ENCODE measurements at regions not wholly inside any gene's neighbourhood (a gene's known extent, or its start where the extent isn't known, plus 50 kb on each side); places are given as distances from the start of the nearest gene placed in this dataset.

- Mint-ChIP-seq H3K4me3 (no peak overlapping the region), H3K27ac (no peak overlapping the region), H3K27me3 (no peaks in the 10 kb centered on the region), H3K4me1 (no peaks in the 10 kb centered on the region), H3K36me3 (no peaks in the 10 kb centered on the region), H3K9me3 (peaks cover 0 to 7% (median 4%) of the 10 kb centered on the region in 5 donors)
- H3K4me3 ChIP-seq (ENCODE audit: low read length), result no peak overlapping the region
- no peaks in the 10 kb centered on the region for H3K36me3 ChIP-seq (ENCODE audit: insufficient read depth, low read length)
- H3K27me3 ChIP-seq (ENCODE audit: insufficient read depth, low read length, poor library complexity, severe bottlenecking), result no peaks in the 10 kb centered on the region
- DNase-seq, result no peak
- ChIA-PET POLR2A (no interaction called here), CTCF (no interaction called here)
- no peaks in the 10 kb centered on the region for H3K9me3 ChIP-seq (ENCODE audit: low read length)
- no peak overlapping the region for H3K27ac ChIP-seq (ENCODE audit: low read depth, low read length)
- H3K4me1 ChIP-seq (ENCODE audit: insufficient read depth, low read length), result no peaks in the 10 kb centered on the region
Observed at GRCh38 chr18:32884543-32884942, 111.7 kb upstream of the KLHL14 start.

- DNase-seq, result no peak
- Histone ChIP-seq H3K27me3 (ENCODE audit: insufficient read depth, low read length, poor library complexity, severe bottlenecking) (no peaks in the 10 kb centered on the region), H3K36me3 (ENCODE audit: insufficient read depth, low read length) (no peaks in the 10 kb centered on the region), H3K27ac (ENCODE audit: low read depth, low read length) (no peak overlapping the region), H3K9me3 (ENCODE audit: low read length) (no peaks in the 10 kb centered on the region), H3K4me3 (ENCODE audit: low read length) (no peak overlapping the region), H3K4me1 (ENCODE audit: insufficient read depth, low read length) (no peaks in the 10 kb centered on the region)
- POLR2A ChIA-PET, result no interaction called here
- H3K27ac Mint-ChIP-seq, result no peak overlapping the region
- CTCF ChIA-PET, result no interaction called here
- H3K36me3 Mint-ChIP-seq, result no peaks in the 10 kb centered on the region
- H3K27me3 Mint-ChIP-seq, result no peaks in the 10 kb centered on the region
- H3K9me3 Mint-ChIP-seq, result peaks cover 3 to 10% (median 4%) of the 10 kb centered on the region in 5 donors
- H3K4me1 Mint-ChIP-seq, result no peaks in the 10 kb centered on the region
- H3K4me3 Mint-ChIP-seq, result no peak overlapping the region
Observed at GRCh38 chr18:32881009-32881408, 108.2 kb upstream of the KLHL14 start.

- CTCF ChIA-PET, result interaction anchor here (1.1 kb wide), 1 partner anchor 20 kb away, joined by 3 read pairs; no protein-coding TSS in a partner anchor
- Mint-ChIP-seq H3K36me3 (no peaks in the 10 kb centered on the region), H3K9me3 (peaks cover 0 to 10% (median 5%) of the 10 kb centered on the region in 5 donors), H3K4me3 (no peak overlapping the region), H3K27me3 (no peaks in the 10 kb centered on the region), H3K4me1 (no peaks in the 10 kb centered on the region), H3K27ac (no peak overlapping the region)
- Histone ChIP-seq H3K27ac (ENCODE audit: low read depth, low read length) (no peak overlapping the region), H3K27me3 (ENCODE audit: insufficient read depth, low read length, poor library complexity, severe bottlenecking) (no peaks in the 10 kb centered on the region), H3K4me3 (ENCODE audit: low read length) (no peak overlapping the region), H3K4me1 (ENCODE audit: insufficient read depth, low read length) (no peaks in the 10 kb centered on the region), H3K36me3 (ENCODE audit: insufficient read depth, low read length) (no peaks in the 10 kb centered on the region), H3K9me3 (ENCODE audit: low read length) (no peaks in the 10 kb centered on the region)
- no peak for DNase-seq
- POLR2A ChIA-PET, result no interaction called here
Observed at GRCh38 chr18:32879497-32879896, 106.7 kb upstream of the KLHL14 start.

- DNase-seq, result no peak
- peaks cover 1 to 10% (median 5%) of the 10 kb centered on the region in 5 donors for H3K9me3 Mint-ChIP-seq
- H3K9me3 ChIP-seq (ENCODE audit: low read length), result no peaks in the 10 kb centered on the region
- no peak overlapping the region for H3K4me3 ChIP-seq (ENCODE audit: low read length)
- CTCF ChIA-PET, result no interaction called here
- H3K27ac Mint-ChIP-seq, result no peak overlapping the region
- H3K4me3 Mint-ChIP-seq, result no peak overlapping the region
- H3K36me3 ChIP-seq (ENCODE audit: insufficient read depth, low read length), result no peaks in the 10 kb centered on the region
- no peaks in the 10 kb centered on the region for H3K4me1 ChIP-seq (ENCODE audit: insufficient read depth, low read length)
- no peaks in the 10 kb centered on the region for H3K27me3 Mint-ChIP-seq
- no peak overlapping the region for H3K27ac ChIP-seq (ENCODE audit: low read depth, low read length)
- H3K27me3 ChIP-seq (ENCODE audit: insufficient read depth, low read length, poor library complexity, severe bottlenecking), result no peaks in the 10 kb centered on the region
- no peaks in the 10 kb centered on the region for H3K36me3 Mint-ChIP-seq
- POLR2A ChIA-PET, result no interaction called here
- H3K4me1 Mint-ChIP-seq, result no peaks in the 10 kb centered on the region
Observed at GRCh38 chr18:32878436-32878835, 105.6 kb upstream of the KLHL14 start.

- no peak overlapping the region for H3K27ac Mint-ChIP-seq
- no peak overlapping the region for H3K4me3 Mint-ChIP-seq
- Histone ChIP-seq H3K27me3 (ENCODE audit: insufficient read depth, low read length, poor library complexity, severe bottlenecking) (no peaks in the 10 kb centered on the region), H3K9me3 (ENCODE audit: low read length) (no peaks in the 10 kb centered on the region), H3K4me1 (ENCODE audit: insufficient read depth, low read length) (no peaks in the 10 kb centered on the region), H3K4me3 (ENCODE audit: low read length) (no peak overlapping the region), H3K27ac (ENCODE audit: low read depth, low read length) (no peak overlapping the region), H3K36me3 (ENCODE audit: insufficient read depth, low read length) (no peaks in the 10 kb centered on the region)
- no peaks in the 10 kb centered on the region for H3K27me3 Mint-ChIP-seq
- peaks cover 3 to 10% (median 5%) of the 10 kb centered on the region in 5 donors for H3K9me3 Mint-ChIP-seq
- CTCF ChIA-PET, result no interaction called here
- no peaks in the 10 kb centered on the region for H3K36me3 Mint-ChIP-seq
- POLR2A ChIA-PET, result no interaction called here
- H3K4me1 Mint-ChIP-seq, result no peaks in the 10 kb centered on the region
- DNase-seq, result no peak
Observed at GRCh38 chr18:32877371-32877770, 104.5 kb upstream of the KLHL14 start.

- H3K4me1 Mint-ChIP-seq, result no peaks in the 10 kb centered on the region
- CTCF ChIA-PET, result no interaction called here
- H3K27me3 Mint-ChIP-seq, result no peaks in the 10 kb centered on the region
- no peak overlapping the region for H3K27ac Mint-ChIP-seq
- no peaks in the 10 kb centered on the region for H3K9me3 ChIP-seq (ENCODE audit: low read length)
- H3K27ac ChIP-seq (ENCODE audit: low read depth, low read length), result no peak overlapping the region
- no peaks in the 10 kb centered on the region for H3K36me3 ChIP-seq (ENCODE audit: insufficient read depth, low read length)
- no peaks in the 10 kb centered on the region for H3K4me1 ChIP-seq (ENCODE audit: insufficient read depth, low read length)
- POLR2A ChIA-PET, result no interaction called here
- H3K4me3 ChIP-seq (ENCODE audit: low read length), result no peak overlapping the region
- no peak overlapping the region for H3K4me3 Mint-ChIP-seq
- no peaks in the 10 kb centered on the region for H3K27me3 ChIP-seq (ENCODE audit: insufficient read depth, low read length, poor library complexity, severe bottlenecking)
- peaks cover 4 to 10% (median 5%) of the 10 kb centered on the region in 5 donors for H3K9me3 Mint-ChIP-seq
- no peak for DNase-seq
- no peaks in the 10 kb centered on the region for H3K36me3 Mint-ChIP-seq
Observed at GRCh38 chr18:32875625-32876024, 102.8 kb upstream of the KLHL14 start.

- no peaks in the 10 kb centered on the region for H3K4me1 ChIP-seq (ENCODE audit: insufficient read depth, low read length)
Observed at GRCh38 chr18:32871786-32872185, 99.0 kb upstream of the KLHL14 start.

GRCh38 chr18:32870611-32871010, 97.8 kb upstream of the KLHL14 start:
- Histone ChIP-seq H3K9me3 (ENCODE audit: low read length) (no peaks in the 10 kb centered on the region), H3K4me3 (ENCODE audit: low read length) (no peak overlapping the region), H3K4me1 (ENCODE audit: insufficient read depth, low read length) (no peaks in the 10 kb centered on the region), H3K27ac (ENCODE audit: low read depth, low read length) (no peak overlapping the region), H3K36me3 (ENCODE audit: insufficient read depth, low read length) (no peaks in the 10 kb centered on the region), H3K27me3 (ENCODE audit: insufficient read depth, low read length, poor library complexity, severe bottlenecking) (no peaks in the 10 kb centered on the region)
- H3K4me3 Mint-ChIP-seq, result no peak overlapping the region
- H3K4me1 Mint-ChIP-seq, result no peaks in the 10 kb centered on the region
- CTCF ChIA-PET, result no interaction called here
- POLR2A ChIA-PET, result no interaction called here
- peaks cover 0 to 5% (median 3%) of the 10 kb centered on the region in 5 donors for H3K9me3 Mint-ChIP-seq
- no peaks in the 10 kb centered on the region for H3K36me3 Mint-ChIP-seq
- no peak for DNase-seq
- no peak overlapping the region for H3K27ac Mint-ChIP-seq
- no peaks in the 10 kb centered on the region for H3K27me3 Mint-ChIP-seq

More at GRCh38 chr18:32871786-32872185, 99.0 kb upstream of the KLHL14 start:
- Mint-ChIP-seq H3K27me3 (no peaks in the 10 kb centered on the region), H3K9me3 (peaks cover 0 to 5% (median 5%) of the 10 kb centered on the region in 5 donors), H3K4me3 (no peak overlapping the region), H3K36me3 (no peaks in the 10 kb centered on the region), H3K4me1 (no peaks in the 10 kb centered on the region), H3K27ac (no peak overlapping the region)
- POLR2A ChIA-PET, result no interaction called here
- no peak overlapping the region for H3K4me3 ChIP-seq (ENCODE audit: low read length)
- H3K27ac ChIP-seq (ENCODE audit: low read depth, low read length), result no peak overlapping the region
- CTCF ChIA-PET, result no interaction called here
- no peaks in the 10 kb centered on the region for H3K36me3 ChIP-seq (ENCODE audit: insufficient read depth, low read length)
- no peaks in the 10 kb centered on the region for H3K27me3 ChIP-seq (ENCODE audit: insufficient read depth, low read length, poor library complexity, severe bottlenecking)
- no peaks in the 10 kb centered on the region for H3K9me3 ChIP-seq (ENCODE audit: low read length)
- DNase-seq, result no peak

- Histone ChIP-seq H3K36me3 (ENCODE audit: insufficient read depth, low read length) (no peaks in the 10 kb centered on the region), H3K27ac (ENCODE audit: low read depth, low read length) (no peak overlapping the region), H3K4me3 (ENCODE audit: low read length) (no peak overlapping the region), H3K9me3 (ENCODE audit: low read length) (no peaks in the 10 kb centered on the region), H3K4me1 (ENCODE audit: insufficient read depth, low read length) (no peaks in the 10 kb centered on the region), H3K27me3 (ENCODE audit: insufficient read depth, low read length, poor library complexity, severe bottlenecking) (no peaks in the 10 kb centered on the region)
- CTCF ChIA-PET, result no interaction called here
- H3K4me3 Mint-ChIP-seq, result no peak overlapping the region
- POLR2A ChIA-PET, result no interaction called here
- H3K27ac Mint-ChIP-seq, result no peak overlapping the region
- no peaks in the 10 kb centered on the region for H3K27me3 Mint-ChIP-seq
- no peaks in the 10 kb centered on the region for H3K36me3 Mint-ChIP-seq
- H3K4me1 Mint-ChIP-seq, result no peaks in the 10 kb centered on the region
- no peak for DNase-seq
- H3K9me3 Mint-ChIP-seq, result peaks cover 0 to 5% (median 4%) of the 10 kb centered on the region in 5 donors
Observed at GRCh38 chr18:32868406-32868805, 95.6 kb upstream of the KLHL14 start.

Data from CD8-positive, alpha-beta memory T cell (primary cell).